ENCODE measurements at regions not wholly inside any gene's neighbourhood (a gene's known extent, or its start where the extent isn't known, plus 50 kb on each side); places are given as distances from the start of the nearest gene placed in this dataset.

DNA sequence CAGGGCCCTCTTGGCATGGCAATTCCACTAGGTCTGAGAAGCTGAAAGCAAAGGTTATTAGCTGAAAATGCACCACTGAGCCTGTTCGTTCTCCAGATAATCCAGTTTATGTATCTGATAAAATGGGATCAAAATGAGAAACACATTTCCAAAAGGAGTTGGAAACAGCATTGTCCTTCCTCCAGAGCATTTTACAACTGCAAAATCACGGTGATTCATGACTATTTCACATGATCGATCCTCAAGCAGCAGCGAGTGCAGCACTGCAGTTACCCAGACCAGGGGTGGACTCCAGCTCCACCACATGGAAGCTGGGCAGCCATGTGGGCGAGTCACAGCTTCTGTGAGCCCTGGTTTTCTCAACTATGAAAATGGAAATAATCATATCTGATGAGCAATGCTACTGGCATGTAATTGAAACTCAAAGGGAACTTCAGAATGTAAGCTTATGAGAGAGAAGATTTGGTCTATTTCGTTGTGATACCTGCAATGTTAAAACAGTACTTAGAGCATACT lies 78.7 kb upstream of the MSX1 start:
- no peaks in the 10 kb centered on the region for H4K20me1 ChIP-seq (ENCODE audit: control insufficient read depth, insufficient read depth)
- no peaks in the 10 kb centered on the region for H3K36me3 ChIP-seq (ENCODE audit: control insufficient read depth in 2 of 2, insufficient read depth in 2 of 2, low read length in 1 of 2)
- no peak overlapping the region for H3K4me3 ChIP-seq
- ChIA-PET POLR2A (no interaction called here), SMC1A (ENCODE audit: uncharacterized antibody, unreplicated experiment) (interaction anchor here (0.7 to 1.5 kb wide), 2 partner anchors 215 to 294 kb away, joined by 3 read pairs; no protein-coding TSS in a partner anchor), CTCF (no interaction called here), RAD21 (ENCODE audit: unreplicated experiment) (no interaction called here)
- no peak overlapping the region for H3K9ac ChIP-seq (ENCODE audit: control insufficient read depth, insufficient read depth, low read length)
- no peak overlapping the region for H2AFZ ChIP-seq (ENCODE audit: control insufficient read depth, low read depth, low read length)
- no peaks in the 10 kb centered on the region for H3K79me2 ChIP-seq (ENCODE audit: control insufficient read depth, insufficient read depth, low read length)
- DNase-seq (ENCODE audit: low read depth, low spot score) (no peak), ATAC-seq (no peak), FAIRE-seq (no peak)
- no peak overlapping the region for H3K4me2 ChIP-seq (ENCODE audit: control insufficient read depth, insufficient read depth)
- H3K4me1 ChIP-seq (ENCODE audit: control insufficient read depth, insufficient read depth, low read length) = no peaks in the 10 kb centered on the region
- H3K27ac ChIP-seq (ENCODE audit: control insufficient read depth, insufficient read depth) = no peak overlapping the region
- intact Hi-C loops (cut with micrococcal nuclease; ENCODE audit: unreplicated experiment) = no loop called here
- no peaks in the 10 kb centered on the region; the same call in 2 of the 3 replicates for H3K9me3 ChIP-seq (replicated peaks; ENCODE audit: control insufficient read depth, insufficient read depth, low read length)
- in situ Hi-C loops (cut with MboI) = no loop called here
- BruUV-seq (replicated peaks) = no TSS peak
- no peaks in the 10 kb centered on the region for H3K27me3 ChIP-seq (replicated peaks in 1 of 2; ENCODE audit: control insufficient read depth in 2 of 2, insufficient read depth in 2 of 2, low read length in 1 of 2)
- TF ChIP-seq EED (IDR thresholded peaks at IDR 0.05; ENCODE audit: low read depth) (no peak), BRCA1 (IDR thresholded peaks at IDR 0.05; ENCODE audit: low read depth, low read length) (no peak), SMAD1 (IDR thresholded peaks at IDR 0.05; ENCODE audit: low read depth, partially characterized antibody) (no peak), TARDBP (IDR thresholded peaks at IDR 0.05; ENCODE audit: borderline replicate concordance) (no peak), ESRRA (IDR thresholded peaks at IDR 0.05; ENCODE audit: low read length) (no peak), SP1 (IDR thresholded peaks at IDR 0.05; ENCODE audit: low read depth, low read length) (no peak), MYB (IDR thresholded peaks at IDR 0.05; ENCODE audit: borderline replicate concordance, low read depth, low read length) (no peak), FOXM1 (IDR thresholded peaks at IDR 0.05; ENCODE audit: low read depth, low read length) (no peak), NFYA (IDR thresholded peaks at IDR 0.05; ENCODE audit: borderline replicate concordance, low read depth, low read length) (no peak), STAT1 (conservative IDR thresholded peaks at IDR 0.05) (no peak), ZNF622 (IDR thresholded peaks at IDR 0.05) (no peak), PAX5 (IDR thresholded peaks at IDR 0.05; ENCODE audit: borderline replicate concordance, low read depth, low read length) (no peak), CREB1 (IDR thresholded peaks at IDR 0.05; ENCODE audit: low read depth) (no peak)
- TF ChIP-seq, protein P1, sequence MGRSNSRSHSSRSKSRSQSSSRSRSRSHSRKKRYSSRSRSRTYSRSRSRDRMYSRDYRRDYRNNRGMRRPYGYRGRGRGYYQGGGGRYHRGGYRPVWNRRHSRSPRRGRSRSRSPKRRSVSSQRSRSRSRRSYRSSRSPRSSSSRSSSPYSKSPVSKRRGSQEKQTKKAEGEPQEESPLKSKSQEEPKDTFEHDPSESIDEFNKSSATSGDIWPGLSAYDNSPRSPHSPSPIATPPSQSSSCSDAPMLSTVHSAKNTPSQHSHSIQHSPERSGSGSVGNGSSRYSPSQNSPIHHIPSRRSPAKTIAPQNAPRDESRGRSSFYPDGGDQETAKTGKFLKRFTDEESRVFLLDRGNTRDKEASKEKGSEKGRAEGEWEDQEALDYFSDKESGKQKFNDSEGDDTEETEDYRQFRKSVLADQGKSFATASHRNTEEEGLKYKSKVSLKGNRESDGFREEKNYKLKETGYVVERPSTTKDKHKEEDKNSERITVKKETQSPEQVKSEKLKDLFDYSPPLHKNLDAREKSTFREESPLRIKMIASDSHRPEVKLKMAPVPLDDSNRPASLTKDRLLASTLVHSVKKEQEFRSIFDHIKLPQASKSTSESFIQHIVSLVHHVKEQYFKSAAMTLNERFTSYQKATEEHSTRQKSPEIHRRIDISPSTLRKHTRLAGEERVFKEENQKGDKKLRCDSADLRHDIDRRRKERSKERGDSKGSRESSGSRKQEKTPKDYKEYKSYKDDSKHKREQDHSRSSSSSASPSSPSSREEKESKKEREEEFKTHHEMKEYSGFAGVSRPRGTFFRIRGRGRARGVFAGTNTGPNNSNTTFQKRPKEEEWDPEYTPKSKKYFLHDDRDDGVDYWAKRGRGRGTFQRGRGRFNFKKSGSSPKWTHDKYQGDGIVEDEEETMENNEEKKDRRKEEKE (IDR thresholded peaks at IDR 0.05) = no peak
- TF ChIP-seq, protein P2, sequence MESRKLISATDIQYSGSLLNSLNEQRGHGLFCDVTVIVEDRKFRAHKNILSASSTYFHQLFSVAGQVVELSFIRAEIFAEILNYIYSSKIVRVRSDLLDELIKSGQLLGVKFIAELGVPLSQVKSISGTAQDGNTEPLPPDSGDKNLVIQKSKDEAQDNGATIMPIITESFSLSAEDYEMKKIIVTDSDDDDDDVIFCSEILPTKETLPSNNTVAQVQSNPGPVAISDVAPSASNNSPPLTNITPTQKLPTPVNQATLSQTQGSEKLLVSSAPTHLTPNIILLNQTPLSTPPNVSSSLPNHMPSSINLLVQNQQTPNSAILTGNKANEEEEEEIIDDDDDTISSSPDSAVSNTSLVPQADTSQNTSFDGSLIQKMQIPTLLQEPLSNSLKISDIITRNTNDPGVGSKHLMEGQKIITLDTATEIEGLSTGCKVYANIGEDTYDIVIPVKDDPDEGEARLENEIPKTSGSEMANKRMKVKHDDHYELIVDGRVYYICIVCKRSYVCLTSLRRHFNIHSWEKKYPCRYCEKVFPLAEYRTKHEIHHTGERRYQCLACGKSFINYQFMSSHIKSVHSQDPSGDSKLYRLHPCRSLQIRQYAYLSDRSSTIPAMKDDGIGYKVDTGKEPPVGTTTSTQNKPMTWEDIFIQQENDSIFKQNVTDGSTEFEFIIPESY (IDR thresholded peaks at IDR 0.05) = no peak
- 50% methylated on average over 6 of the region's 6 CpGs for WGBS (ENCODE audit: insufficient coverage, insufficient replicate concordance, low lambda C conversion rate, missing lambda C conversion rate)

All from GM12878 (cell line).